Panc1 (cell line): ENCODE measurements at regions not wholly inside any gene's neighbourhood (a gene's known extent, or its start where the extent isn't known, plus 50 kb on each side); places are given as distances from the start of the nearest gene placed in this dataset.

Experiments used
- CTCF ChIP-seq: fragments of 450-650 bp; IDR thresholded peaks from 2 replicates; pipeline ENCODE4 v1.5.1; 2017; ENCODE audit warnings: mild to moderate bottlenecking
- POLR2AphosphoS5 ChIP-seq: IDR thresholded peaks from 2 replicates; pipeline ENCODE4 v1.6.1; 2012; ENCODE audit warnings: mild to moderate bottlenecking, low read depth, low read length, moderate library complexity
- REST ChIP-seq, 2 experiments: IDR thresholded peaks; 2 replicates each; pipeline ENCODE4 v1.6.1; 2011 to 2012; ENCODE audit warnings: low read depth in 2 of 2, control low read depth in 1 of 2, low read length in 1 of 2, mild to moderate bottlenecking in 1 of 2, moderate library complexity in 1 of 2; ENCODE audit not compliant: insufficient read depth in 1 of 2
- SIN3A ChIP-seq: IDR thresholded peaks from 2 replicates; pipeline ENCODE4 v1.6.1; 2012; ENCODE audit warnings: low read depth, mild to moderate bottlenecking, low read length, moderate library complexity, borderline replicate concordance; ENCODE audit not compliant: insufficient read depth

- no peak for TF ChIP-seq CTCF
- TF ChIP-seq POLR2AphosphoS5 = no peak
- TF ChIP-seq REST (IDR thresholded peaks at IDR 0.05; ENCODE audit: insufficient read depth in 1 of 2, low read depth in 2 of 2, low read length in 1 of 2) = no peak
- no peak for TF ChIP-seq SIN3A
Observed at GRCh38 chr12:90099288-90099687, 390.6 kb upstream of the ATP2B1 start.
